Transverse colon (tissue), 4 donors: ENCODE measurements at regions not wholly inside any gene's neighbourhood (a gene's known extent, or its start where the extent isn't known, plus 50 kb on each side); places are given as distances from the start of the nearest gene placed in this dataset.

Experiments used
- EP300 ChIP-seq: sonication (generic); formaldehyde crosslinking; IDR thresholded peaks from one replicate; pipeline ENCODE4 v1.6.1; 2017; ENCODE audit warnings: antibody characterized with exemption, low read depth
- POLR2A ChIP-seq: fragments of 450-650 bp; IDR thresholded peaks from one replicate; pipeline ENCODE4 v1.6.1; 2016; ENCODE audit warnings: antibody characterized with exemption, mild to moderate bottlenecking, moderate library complexity
- POLR2AphosphoS5 ChIP-seq, 3 donors: sonication (generic); formaldehyde crosslinking; IDR thresholded peaks; one replicate each; pipeline ENCODE4 v1.6.1; 2016; ENCODE audit warnings: antibody characterized with exemption in 3 of 3
- TF ChIP-seq, protein P1 (sequence below), 5 experiments: fragments of 200-600 bp in 3 of 5; fragments of 450-650 bp in 2 of 5; sonication (generic) in 3 of 5; IDR thresholded peaks; 1 replicate in 2 of 5; 2 replicates in 3 of 5; pipeline ENCODE4 v1.5.1; 2016 to 2017; ENCODE audit warnings: antibody characterized with exemption in 5 of 5, inconsistent platforms in 3 of 5, mild to moderate bottlenecking in 2 of 5, moderate library complexity in 1 of 5

DNA sequence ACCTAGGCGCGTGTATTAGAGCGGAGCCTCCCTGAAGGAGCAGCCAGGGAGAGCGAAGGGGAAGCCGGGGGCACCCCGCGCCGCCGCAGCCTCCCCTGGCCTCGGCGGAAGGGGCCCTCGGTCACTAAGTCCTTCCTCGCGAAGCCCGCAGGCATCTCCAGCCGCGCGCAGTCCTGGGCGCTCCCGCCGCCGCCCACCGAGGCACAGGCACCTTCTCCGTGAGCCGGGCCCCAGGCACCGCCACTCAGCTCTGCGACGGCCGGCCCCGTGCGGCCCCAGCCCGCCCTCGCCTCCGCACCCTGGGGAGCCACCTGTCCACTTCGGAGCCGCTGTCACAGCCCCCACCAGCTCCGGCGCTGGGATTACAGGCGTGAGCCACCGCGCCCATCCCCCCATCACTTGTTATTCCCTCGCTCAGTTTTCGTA lies 80.8 kb downstream of the ZNF467 start:
- TF ChIP-seq, protein P1, sequence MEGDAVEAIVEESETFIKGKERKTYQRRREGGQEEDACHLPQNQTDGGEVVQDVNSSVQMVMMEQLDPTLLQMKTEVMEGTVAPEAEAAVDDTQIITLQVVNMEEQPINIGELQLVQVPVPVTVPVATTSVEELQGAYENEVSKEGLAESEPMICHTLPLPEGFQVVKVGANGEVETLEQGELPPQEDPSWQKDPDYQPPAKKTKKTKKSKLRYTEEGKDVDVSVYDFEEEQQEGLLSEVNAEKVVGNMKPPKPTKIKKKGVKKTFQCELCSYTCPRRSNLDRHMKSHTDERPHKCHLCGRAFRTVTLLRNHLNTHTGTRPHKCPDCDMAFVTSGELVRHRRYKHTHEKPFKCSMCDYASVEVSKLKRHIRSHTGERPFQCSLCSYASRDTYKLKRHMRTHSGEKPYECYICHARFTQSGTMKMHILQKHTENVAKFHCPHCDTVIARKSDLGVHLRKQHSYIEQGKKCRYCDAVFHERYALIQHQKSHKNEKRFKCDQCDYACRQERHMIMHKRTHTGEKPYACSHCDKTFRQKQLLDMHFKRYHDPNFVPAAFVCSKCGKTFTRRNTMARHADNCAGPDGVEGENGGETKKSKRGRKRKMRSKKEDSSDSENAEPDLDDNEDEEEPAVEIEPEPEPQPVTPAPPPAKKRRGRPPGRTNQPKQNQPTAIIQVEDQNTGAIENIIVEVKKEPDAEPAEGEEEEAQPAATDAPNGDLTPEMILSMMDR (IDR thresholded peaks at IDR 0.05), result no peak
- no peak for TF ChIP-seq POLR2AphosphoS5 (IDR thresholded peaks at IDR 0.05)
- TF ChIP-seq EP300, result no peak
- no peak for TF ChIP-seq POLR2A
